ENCODE measurements at regions not wholly inside any gene's neighbourhood (a gene's known extent, or its start where the extent isn't known, plus 50 kb on each side); places are given as distances from the start of the nearest gene placed in this dataset.

DNA sequence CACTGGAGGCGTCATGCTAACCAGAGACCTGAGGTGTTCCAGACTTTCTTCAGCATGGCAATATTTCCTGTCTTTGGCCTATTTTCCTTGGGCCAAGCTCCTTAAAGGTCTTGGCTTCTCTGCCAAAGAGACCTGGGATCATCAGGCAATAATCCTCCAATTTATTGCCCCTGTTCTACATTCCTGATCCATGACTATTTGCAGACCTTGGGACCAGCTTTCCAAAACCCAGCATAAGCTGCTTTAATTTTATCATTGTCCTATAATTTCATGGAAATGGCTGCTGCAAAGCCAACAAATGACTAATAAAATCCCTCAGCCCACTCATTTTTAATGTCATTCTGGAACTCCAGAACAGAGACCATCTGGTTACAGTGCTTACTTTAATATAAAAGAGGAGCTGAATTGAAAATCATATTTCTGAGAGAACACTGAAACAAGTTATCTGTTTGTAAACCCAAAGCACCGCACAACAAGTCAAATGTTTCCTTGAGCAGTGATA lies 166.9 kb upstream of the BTG1 start:
- POLR2A ChIA-PET, result no interaction called here
- CTCF ChIA-PET, result no interaction called here
- no peak for ATAC-seq

DNA sequence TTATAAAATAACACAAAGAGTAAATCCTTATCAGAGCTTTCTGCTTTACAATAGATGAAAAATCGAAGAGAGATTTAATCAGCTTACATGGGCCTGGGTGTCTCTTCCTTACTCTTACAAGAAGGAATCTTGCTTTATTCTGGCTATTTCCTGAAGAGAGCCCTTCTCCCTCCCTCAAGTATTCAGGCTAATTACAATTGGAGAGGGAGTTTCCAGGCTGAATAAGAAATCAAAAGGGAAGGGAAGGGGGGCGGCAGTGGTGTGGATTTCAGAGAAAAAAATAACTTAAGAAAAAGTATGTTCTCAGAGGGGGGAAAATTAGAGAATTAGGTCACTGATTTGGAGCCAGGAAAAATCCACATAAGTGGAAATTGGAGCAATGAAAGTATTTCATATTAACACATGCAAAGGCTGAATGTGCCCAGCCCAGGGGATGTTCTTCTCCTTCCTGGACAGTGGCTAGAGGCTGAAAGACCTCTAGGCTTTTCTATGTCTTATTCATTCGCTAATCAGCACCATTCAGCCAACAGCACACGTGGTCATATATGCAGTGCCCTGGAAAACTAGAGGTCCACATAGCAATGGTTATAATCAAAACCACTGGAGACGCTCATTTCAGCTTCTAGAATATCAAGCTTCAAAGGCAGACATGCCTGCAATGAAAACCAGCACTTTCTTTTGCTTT lies 158.9 kb upstream of the BTG1 start:
- Histone ChIP-seq H3K4me3 (ENCODE audit: low read depth in 2 of 2, low read length in 2 of 2) (no peak overlapping the region), H3K27ac (ENCODE audit: low read length) (no peak overlapping the region), H3K9me3 (ENCODE audit: control insufficient read depth, insufficient read depth, low read depth, low read length) (no peaks in the 10 kb centered on the region), H3K36me3 (ENCODE audit: control insufficient read depth, insufficient read depth, low read length) (no peaks in the 10 kb centered on the region), H3K27me3 (ENCODE audit: control insufficient read depth, insufficient read depth, low read length) (no peaks in the 10 kb centered on the region), H3K4me1 (ENCODE audit: control insufficient read depth, insufficient read depth, low read length) (no peaks in the 10 kb centered on the region)
- in situ Hi-C loops (cut with HindIII; ENCODE audit: low pct_unique_long_range_greater_than_20kb, low sequenced_read_pairs), result no loop called here
- no TSS peak for BruUV-seq (replicated peaks)
- TF ChIP-seq POLR2AphosphoS5 (IDR thresholded peaks at IDR 0.05; ENCODE audit: low read depth, low read length), result no peak
- TF ChIP-seq TCF7L2 (IDR thresholded peaks at IDR 0.05; ENCODE audit: low read depth, low read length), result no peak
- no peak for TF ChIP-seq SIN3A (IDR thresholded peaks at IDR 0.05; ENCODE audit: borderline replicate concordance, insufficient read depth, low read depth, low read length)
- TF ChIP-seq, protein P1, sequence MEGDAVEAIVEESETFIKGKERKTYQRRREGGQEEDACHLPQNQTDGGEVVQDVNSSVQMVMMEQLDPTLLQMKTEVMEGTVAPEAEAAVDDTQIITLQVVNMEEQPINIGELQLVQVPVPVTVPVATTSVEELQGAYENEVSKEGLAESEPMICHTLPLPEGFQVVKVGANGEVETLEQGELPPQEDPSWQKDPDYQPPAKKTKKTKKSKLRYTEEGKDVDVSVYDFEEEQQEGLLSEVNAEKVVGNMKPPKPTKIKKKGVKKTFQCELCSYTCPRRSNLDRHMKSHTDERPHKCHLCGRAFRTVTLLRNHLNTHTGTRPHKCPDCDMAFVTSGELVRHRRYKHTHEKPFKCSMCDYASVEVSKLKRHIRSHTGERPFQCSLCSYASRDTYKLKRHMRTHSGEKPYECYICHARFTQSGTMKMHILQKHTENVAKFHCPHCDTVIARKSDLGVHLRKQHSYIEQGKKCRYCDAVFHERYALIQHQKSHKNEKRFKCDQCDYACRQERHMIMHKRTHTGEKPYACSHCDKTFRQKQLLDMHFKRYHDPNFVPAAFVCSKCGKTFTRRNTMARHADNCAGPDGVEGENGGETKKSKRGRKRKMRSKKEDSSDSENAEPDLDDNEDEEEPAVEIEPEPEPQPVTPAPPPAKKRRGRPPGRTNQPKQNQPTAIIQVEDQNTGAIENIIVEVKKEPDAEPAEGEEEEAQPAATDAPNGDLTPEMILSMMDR (IDR thresholded peaks at IDR 0.05), result no peak
- TF ChIP-seq, protein P2, sequence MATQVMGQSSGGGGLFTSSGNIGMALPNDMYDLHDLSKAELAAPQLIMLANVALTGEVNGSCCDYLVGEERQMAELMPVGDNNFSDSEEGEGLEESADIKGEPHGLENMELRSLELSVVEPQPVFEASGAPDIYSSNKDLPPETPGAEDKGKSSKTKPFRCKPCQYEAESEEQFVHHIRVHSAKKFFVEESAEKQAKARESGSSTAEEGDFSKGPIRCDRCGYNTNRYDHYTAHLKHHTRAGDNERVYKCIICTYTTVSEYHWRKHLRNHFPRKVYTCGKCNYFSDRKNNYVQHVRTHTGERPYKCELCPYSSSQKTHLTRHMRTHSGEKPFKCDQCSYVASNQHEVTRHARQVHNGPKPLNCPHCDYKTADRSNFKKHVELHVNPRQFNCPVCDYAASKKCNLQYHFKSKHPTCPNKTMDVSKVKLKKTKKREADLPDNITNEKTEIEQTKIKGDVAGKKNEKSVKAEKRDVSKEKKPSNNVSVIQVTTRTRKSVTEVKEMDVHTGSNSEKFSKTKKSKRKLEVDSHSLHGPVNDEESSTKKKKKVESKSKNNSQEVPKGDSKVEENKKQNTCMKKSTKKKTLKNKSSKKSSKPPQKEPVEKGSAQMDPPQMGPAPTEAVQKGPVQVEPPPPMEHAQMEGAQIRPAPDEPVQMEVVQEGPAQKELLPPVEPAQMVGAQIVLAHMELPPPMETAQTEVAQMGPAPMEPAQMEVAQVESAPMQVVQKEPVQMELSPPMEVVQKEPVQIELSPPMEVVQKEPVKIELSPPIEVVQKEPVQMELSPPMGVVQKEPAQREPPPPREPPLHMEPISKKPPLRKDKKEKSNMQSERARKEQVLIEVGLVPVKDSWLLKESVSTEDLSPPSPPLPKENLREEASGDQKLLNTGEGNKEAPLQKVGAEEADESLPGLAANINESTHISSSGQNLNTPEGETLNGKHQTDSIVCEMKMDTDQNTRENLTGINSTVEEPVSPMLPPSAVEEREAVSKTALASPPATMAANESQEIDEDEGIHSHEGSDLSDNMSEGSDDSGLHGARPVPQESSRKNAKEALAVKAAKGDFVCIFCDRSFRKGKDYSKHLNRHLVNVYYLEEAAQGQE (IDR thresholded peaks at IDR 0.05; ENCODE audit: insufficient read depth in 1 of 2, low read depth in 2 of 2, low read length in 1 of 2), result no peak
- DNase-seq (ENCODE audit: low read depth, low spot score), result no peak
- ChIA-PET CTCF (no interaction called here), POLR2A (no interaction called here)
- intact Hi-C loops (cut with micrococcal nuclease; ENCODE audit: unreplicated experiment), result no loop called here
- no peak for ATAC-seq

More for the DNA sequence above, 166.9 kb upstream of the BTG1 start:
- intact Hi-C loops (cut with micrococcal nuclease; ENCODE audit: unreplicated experiment), result no loop called here
- Histone ChIP-seq H3K36me3 (ENCODE audit: control insufficient read depth, insufficient read depth, low read length) (no peaks in the 10 kb centered on the region), H3K27me3 (ENCODE audit: control insufficient read depth, insufficient read depth, low read length) (no peaks in the 10 kb centered on the region), H3K4me1 (ENCODE audit: control insufficient read depth, insufficient read depth, low read length) (no peaks in the 10 kb centered on the region), H3K9me3 (ENCODE audit: control insufficient read depth, insufficient read depth, low read depth, low read length) (no peaks in the 10 kb centered on the region), H3K27ac (ENCODE audit: low read length) (no peak overlapping the region), H3K4me3 (ENCODE audit: low read depth in 2 of 2, low read length in 2 of 2) (no peak overlapping the region)
- TF ChIP-seq, protein P2 (IDR thresholded peaks at IDR 0.05; ENCODE audit: insufficient read depth in 1 of 2, low read depth in 2 of 2, low read length in 1 of 2), result no peak
- TF ChIP-seq SIN3A (IDR thresholded peaks at IDR 0.05; ENCODE audit: borderline replicate concordance, insufficient read depth, low read depth, low read length) (no peak), TCF7L2 (IDR thresholded peaks at IDR 0.05; ENCODE audit: low read depth, low read length) (no peak), POLR2AphosphoS5 (IDR thresholded peaks at IDR 0.05; ENCODE audit: low read depth, low read length) (no peak)
- TF ChIP-seq, protein P1 (IDR thresholded peaks at IDR 0.05), result no peak
- DNase-seq (ENCODE audit: low read depth, low spot score), result no peak
- in situ Hi-C loops (cut with HindIII; ENCODE audit: low pct_unique_long_range_greater_than_20kb, low sequenced_read_pairs), result no loop called here
- no TSS peak for BruUV-seq (replicated peaks)
